IMR-90 (cell line): ENCODE measurements at regions not wholly inside any gene's neighbourhood (a gene's known extent, or its start where the extent isn't known, plus 50 kb on each side); places are given as distances from the start of the nearest gene placed in this dataset.

Source experiments
- MXI1 ChIP-seq: IDR thresholded peaks from 2 replicates; pipeline ENCODE4 v1.6.1; 2012; ENCODE audit warnings: low read depth, mild to moderate bottlenecking, low read length, moderate library complexity, borderline replicate concordance
- POLR2A ChIP-seq: IDR thresholded peaks from 2 replicates; pipeline ENCODE4 v1.6.1; 2012; ENCODE audit warnings: mild to moderate bottlenecking, low read depth, low read length

DNA sequence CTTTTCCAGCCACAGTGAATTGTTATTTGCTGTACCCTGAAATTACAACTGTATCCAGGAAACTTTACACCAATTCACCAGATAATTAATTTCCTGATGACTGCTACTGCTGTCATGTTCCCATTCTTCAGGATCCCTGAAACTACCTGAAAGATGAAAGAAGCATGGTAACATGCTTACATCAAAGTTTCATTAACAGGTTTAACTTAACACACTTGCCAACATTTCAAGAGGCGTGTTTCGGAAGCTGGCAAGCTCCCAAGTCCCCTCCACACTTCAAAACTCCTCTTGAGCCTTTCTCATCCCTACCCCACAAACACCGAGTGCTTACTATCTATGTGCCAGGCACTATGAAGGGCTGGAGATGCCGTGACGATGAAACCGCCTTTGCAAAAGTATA lies 88.6 kb downstream of the MPP7 start:
- TF ChIP-seq MXI1 (no peak), POLR2A (no peak)
